Globus pallidus (tissue), 1 donor: ENCODE measurements at regions not wholly inside any gene's neighbourhood (a gene's known extent, or its start where the extent isn't known, plus 50 kb on each side); places are given as distances from the start of the nearest gene placed in this dataset.

Experiments
- DNase-seq: peaks from one replicate; pipeline ENCODE4 v3.0.0-alpha.2; 2015; ENCODE audit warnings: low spot score

DNA sequence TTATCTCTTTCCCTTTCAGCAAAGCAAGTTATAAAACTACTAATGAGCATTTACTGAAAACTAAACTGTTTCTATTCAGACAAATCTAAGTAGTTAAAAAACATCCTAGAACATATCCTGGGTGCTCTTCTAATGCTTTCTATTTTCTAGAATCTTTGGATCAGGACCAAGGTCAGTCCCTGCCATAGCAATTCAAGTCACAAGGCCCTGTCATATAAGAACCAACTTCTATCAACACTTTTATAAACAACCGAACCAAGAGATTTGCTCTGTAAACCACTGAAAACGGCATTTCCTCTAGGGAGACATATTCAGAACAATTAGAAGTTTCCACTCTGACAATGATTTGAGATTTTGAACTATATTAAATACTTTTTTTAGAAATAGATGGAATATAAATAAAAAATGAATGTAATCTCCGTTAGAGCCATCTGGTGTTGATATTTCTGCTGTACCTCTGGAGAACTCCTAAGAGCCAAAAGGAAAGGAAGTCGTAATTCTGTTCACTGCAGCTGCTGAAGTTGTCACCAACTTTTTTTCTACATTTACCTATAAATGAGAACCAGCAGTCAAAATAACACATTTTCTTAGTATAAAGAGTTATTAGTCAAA, 51.4 kb upstream of the LGSN start:
- DNase-seq, result no peak

DNA sequence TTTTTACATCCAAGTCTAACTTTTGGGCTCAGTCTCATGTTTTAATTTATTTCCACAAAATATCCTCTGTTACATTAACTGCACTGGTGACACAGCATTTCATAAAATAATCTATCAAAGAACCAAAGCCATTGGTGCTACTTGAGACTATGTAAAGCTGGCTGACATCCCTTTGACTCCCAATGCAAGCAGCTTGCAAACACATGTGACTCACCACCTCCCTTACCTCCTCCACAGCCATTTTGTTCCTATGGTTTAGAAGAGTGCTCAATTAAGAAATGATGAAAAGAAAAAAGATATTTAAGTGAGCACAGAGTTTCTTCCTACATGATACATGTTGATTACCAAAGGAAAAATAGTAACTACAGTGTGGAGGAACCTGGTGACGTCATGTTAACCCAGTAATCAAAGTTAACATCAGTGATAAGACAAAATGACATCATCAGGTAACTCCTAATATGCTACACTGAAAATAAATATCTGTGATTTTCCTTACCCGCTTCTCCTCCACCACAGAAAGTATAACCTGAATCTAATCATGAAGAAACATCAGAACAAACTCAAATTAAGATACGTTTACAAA, 53.3 kb upstream of the LGSN start:
- no peak for DNase-seq

DNA sequence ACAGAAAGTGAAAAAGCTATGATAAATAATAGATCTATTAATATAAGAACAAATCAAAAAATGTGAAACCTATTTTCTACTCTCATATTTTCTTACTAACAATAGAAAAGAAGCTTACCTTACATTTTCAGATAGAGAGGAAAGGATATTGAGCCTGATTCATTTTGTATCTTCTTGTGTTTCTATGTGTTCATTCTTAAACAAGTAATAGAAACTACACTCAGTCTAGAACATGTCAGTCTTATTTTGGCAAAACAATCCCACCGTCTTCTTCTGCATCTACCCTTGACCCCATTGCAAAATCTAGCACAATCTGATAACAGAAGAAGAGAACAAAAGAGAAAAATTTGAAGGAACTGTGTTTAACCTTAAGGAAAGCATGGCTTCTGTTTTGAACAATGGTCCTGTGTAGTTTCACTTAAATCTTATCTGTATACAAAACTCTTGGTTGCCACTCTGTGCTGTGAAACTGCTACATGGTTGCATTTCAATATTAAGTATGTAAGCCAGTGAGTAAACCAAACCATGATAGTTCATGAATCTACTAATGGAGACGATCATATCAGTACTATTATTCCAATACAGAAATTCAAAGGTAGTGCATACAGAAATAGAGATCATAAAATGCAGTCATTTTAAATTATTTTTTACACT, 69.5 kb upstream of the LGSN start:
- no peak for DNase-seq

GRCh38 chr6:63391203-63391970, 71.6 kb upstream of the LGSN start:
- DNase-seq, result no peak

GRCh38 chr6:63392092-63392724, 72.4 kb upstream of the LGSN start:
- DNase-seq, result no peak

GRCh38 chr6:63394656-63395308, 75.0 kb upstream of the LGSN start:
- no peak for DNase-seq

- DNase-seq, result no peak
These were observed 75.6 kb upstream of the LGSN start for GRCh38 chr6:63395381-63395780.

- no peak for DNase-seq
These were observed 83.9 kb upstream of the LGSN start for GRCh38 chr6:63403725-63404124.

DNA sequence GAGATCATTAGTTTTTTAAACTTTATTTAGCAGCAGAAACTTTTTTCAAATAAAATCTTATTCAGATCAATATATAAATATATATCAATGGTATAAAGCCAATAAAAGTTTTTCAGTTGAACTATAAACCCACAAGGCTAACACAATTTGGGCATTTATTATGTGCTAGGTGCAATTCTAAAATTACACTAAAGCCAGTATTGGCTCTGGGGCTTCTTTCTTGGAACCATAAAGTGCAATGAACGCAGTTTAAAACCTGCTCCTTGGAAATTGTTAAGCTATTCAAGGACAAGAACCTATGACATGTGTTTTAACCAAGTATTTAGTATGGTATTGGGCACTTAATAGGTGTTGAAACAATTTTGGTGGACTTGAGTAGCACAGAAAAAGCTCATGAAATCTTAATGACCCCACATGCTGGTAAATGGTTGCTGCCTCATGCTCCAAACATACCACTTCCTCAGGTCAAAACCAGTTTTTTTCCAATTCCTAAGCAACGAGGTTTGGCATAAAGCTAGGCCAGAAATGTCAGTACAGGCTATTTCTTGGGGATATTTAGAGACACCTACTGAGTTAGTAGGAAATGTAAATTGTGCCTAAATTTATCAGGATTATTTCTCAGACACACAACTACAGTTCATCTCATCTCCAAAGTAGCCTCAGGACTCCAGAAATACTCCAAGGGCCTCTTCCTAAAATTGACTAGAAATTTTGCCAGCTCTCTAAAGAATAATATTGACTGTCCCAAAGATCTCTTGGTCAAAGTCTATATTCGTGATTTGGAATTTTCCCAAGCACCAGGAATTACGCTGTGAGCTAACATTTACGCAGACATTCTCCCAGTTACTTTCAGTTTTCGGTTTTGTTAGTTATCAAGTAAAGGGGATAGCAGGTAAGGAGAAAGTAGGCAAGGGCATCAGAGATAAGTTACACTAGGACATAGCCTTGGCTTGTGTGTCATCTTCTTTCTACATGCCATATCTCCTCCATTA, 90.9 kb upstream of the LGSN start:
- DNase-seq, result no peak

DNA sequence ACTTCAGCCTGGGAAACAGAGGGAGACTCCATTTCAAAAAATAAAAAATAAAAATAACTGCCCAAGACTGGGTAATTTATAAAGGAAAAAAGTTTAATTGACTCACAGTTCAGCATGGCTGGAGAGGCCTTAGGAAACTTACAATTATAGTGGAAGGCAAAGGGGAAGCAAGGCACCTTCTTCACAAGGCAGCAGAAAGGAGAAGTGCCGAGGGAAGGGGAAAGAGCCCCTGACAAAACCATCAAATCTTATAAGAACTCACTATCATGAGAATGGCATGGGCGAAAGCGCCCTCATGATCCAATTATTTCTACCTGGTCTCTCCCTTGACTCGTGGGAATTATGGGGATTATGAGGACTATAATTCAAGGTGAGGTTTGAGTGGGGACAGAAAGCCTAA, 95.5 kb upstream of the LGSN start:
- no peak for DNase-seq

GRCh38 chr6:63418741-63419140, 99.0 kb upstream of the LGSN start:
- DNase-seq, result peak; percentile 14

GRCh38 chr6:63424636-63425035, 104.9 kb upstream of the LGSN start:
- no peak for DNase-seq

DNA sequence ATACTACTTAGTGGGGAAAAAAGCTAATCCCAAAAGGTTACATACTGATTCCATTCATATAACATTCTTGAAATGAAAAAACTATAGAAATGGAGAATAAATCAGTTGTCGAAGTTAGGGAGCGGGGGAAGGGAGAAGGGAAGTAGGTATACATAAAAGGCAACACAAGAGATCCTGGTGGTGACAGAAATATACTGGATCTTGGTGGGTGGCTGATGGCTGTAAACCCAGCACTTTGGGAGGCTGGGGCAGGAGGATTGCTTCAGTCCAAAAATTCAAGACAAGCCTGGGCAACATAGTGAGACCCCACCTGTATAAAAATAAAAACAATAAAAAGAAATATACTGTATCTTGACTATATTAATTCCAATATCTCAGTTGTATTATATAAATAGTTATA, 105.7 kb upstream of the LGSN start:
- DNase-seq, result no peak

DNA sequence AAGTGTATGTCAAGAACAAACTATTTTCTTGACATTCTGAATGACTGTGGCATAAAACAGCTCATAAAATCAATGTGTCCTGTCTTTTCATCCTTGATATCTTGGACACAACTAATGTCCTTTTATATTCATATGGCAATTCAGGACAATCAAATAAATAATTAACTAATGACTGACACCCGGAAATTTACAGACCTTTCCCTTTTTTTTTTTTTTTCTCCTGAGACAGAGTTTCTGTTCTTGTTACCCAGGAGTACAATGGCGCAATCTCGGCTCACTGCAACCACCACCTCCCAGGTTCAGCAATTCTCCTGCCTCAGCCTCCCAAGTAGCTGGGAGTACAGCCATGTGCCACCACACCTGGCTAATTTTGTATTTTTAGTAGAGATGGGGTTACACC, 107.1 kb upstream of the LGSN start:
- DNase-seq, result no peak

- DNase-seq, result no peak
These were observed 108.2 kb upstream of the LGSN start for GRCh38 chr6:63427951-63428350.

DNA sequence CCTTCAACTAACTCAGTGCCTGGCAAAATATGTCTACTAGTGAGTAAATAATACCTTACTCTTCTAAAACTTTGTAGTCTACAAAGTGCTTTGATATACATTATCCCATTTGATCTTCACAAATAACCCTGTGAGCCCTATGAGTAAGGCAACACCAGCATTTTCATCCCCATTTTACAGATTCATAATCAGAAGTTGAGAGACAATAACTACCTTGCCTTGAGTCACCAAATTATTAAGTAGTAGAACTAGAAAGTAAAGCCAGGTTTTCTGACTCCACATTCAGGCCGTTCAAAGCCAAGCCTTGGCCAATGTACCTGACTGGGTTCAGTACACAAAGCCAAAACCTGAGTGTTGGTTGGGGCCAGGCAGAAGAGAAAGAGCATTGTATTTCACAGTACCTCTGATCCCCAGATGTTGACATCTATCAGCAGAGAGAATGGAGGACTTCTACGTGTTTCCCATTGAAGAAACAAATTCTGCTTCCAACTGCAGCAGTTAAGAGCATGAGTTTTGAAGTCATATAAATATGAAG, 111.3 kb upstream of the LGSN start:
- no peak for DNase-seq

DNA sequence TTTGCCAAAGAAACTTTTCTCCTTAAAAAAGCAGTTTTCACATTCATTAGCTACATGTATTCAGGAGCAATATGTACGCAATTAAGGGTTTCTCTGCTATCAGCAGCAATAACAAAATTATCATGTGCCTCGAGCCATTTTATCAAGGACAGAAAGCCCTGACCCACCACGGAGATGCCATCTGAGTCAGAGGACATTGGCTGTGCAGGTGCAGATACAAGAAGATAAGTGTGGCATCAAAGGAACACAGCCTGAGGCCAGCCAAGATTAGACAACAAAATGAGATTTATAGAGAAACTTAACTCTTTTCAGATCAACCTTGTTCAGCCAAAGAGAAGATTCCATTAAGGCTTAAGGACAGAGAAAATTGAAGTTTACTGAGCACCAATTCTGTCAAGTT, 115.2 kb upstream of the LGSN start:
- DNase-seq, result no peak

- DNase-seq, result no peak
These were observed 116.6 kb upstream of the LGSN start for GRCh38 chr6:63436356-63436755.

GRCh38 chr6:63437058-63437457, 117.3 kb upstream of the LGSN start:
- DNase-seq, result no peak

DNA sequence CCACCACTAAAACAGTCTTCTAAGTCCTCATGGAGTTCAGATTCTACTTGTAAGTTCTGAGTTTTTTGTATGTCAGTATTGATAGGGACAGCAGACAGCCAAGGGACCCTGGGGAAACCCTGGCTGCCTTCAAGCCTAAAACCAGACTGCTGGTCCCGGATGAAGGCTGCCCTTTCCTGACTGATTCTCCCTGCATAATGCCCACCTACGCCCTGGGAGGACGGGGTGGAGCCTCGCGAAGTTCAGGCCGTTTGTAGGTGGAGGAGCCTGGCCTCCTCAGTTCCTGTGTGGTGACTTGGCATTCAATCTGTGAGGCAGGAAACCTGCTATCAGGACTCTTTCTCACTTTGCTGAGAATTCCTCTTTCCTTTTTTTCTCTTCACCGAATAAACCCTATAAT, 120.3 kb upstream of the LGSN start:
- DNase-seq, result no peak

GRCh38 chr6:63440594-63440993, 120.8 kb upstream of the LGSN start:
- DNase-seq, result no peak
